ENCODE measurements at regions not wholly inside any gene's neighbourhood (a gene's known extent, or its start where the extent isn't known, plus 50 kb on each side); places are given as distances from the start of the nearest gene placed in this dataset.
A peak's percentile ranks its signal among the peaks of the same experiment; 100 is the strongest.

GRCh38 chr1:30190511-30191153 lies 532.8 kb downstream of the MATN1 start:
- peaks cover 3% of the 10 kb centered on the region for H3K36me3 Mint-ChIP-seq (ENCODE audit: insufficient read depth)
- H3K4me3 Mint-ChIP-seq, result peak overlapping the region; percentile 25 to 69
- H3K27ac Mint-ChIP-seq, result peak overlapping the region; percentile 93
- no peaks in the 10 kb centered on the region for H3K9me3 Mint-ChIP-seq
- H3K27me3 Mint-ChIP-seq, result peaks cover 0 to 5% of the 10 kb centered on the region in 2 donors
- no peak for ATAC-seq (replicated peaks)
- no peak for DNase-seq
- peaks cover 34 to 54% of the 10 kb centered on the region in 2 donors for H3K4me1 Mint-ChIP-seq (ENCODE audit: low read depth in 2 of 2)

GRCh38 chr1:30189818-30190500 lies 533.4 kb downstream of the MATN1 start:
- H3K27me3 Mint-ChIP-seq, result no peaks in the 10 kb centered on the region
- DNase-seq (no peak), ATAC-seq (replicated peaks) (no peak)
- H3K4me1 Mint-ChIP-seq (ENCODE audit: low read depth in 2 of 2), result peaks cover 31 to 51% of the 10 kb centered on the region in 2 donors
- H3K27ac Mint-ChIP-seq, result peak overlapping the region; percentile 93
- peaks cover 3% of the 10 kb centered on the region for H3K36me3 Mint-ChIP-seq (ENCODE audit: insufficient read depth)
- peak overlapping the region in 1 of 2 donors; percentile 69 for H3K4me3 Mint-ChIP-seq
- H3K9me3 Mint-ChIP-seq, result no peaks in the 10 kb centered on the region

- Mint-ChIP-seq H3K9me3 (no peaks in the 10 kb centered on the region), H3K4me1 (ENCODE audit: low read depth in 2 of 2) (peaks cover 28 to 49% of the 10 kb centered on the region in 2 donors), H3K27me3 (no peaks in the 10 kb centered on the region), H3K4me3 (peak overlapping the region in 1 of 2 donors; percentile 2), H3K36me3 (ENCODE audit: insufficient read depth) (peaks cover 3% of the 10 kb centered on the region), H3K27ac (peak overlapping the region; percentile 92 to 93)
- DNase-seq, result no peak
- no peak for ATAC-seq (replicated peaks)
Observed at GRCh38 chr1:30188999-30189398, 534.4 kb downstream of the MATN1 start.

- H3K4me1 Mint-ChIP-seq (ENCODE audit: low read depth in 2 of 2), result peaks cover 28 to 43% of the 10 kb centered on the region in 2 donors
- H3K36me3 Mint-ChIP-seq (ENCODE audit: insufficient read depth), result peaks cover 3% of the 10 kb centered on the region
- H3K9me3 Mint-ChIP-seq, result no peaks in the 10 kb centered on the region
- peak overlapping the region in 1 of 2 donors; percentile 2 for H3K4me3 Mint-ChIP-seq
- DNase-seq (no peak), ATAC-seq (replicated peaks) (no peak)
- no peaks in the 10 kb centered on the region for H3K27me3 Mint-ChIP-seq
- H3K27ac Mint-ChIP-seq, result peak overlapping the region; percentile 92 to 93
Observed at GRCh38 chr1:30188329-30188728, 535.1 kb downstream of the MATN1 start.

GRCh38 chr1:30187413-30188023 lies 535.9 kb downstream of the MATN1 start:
- Mint-ChIP-seq H3K9me3 (no peaks in the 10 kb centered on the region), H3K4me3 (no peak overlapping the region), H3K27me3 (peaks cover 0 to 7% of the 10 kb centered on the region in 2 donors), H3K27ac (no peak overlapping the region), H3K4me1 (ENCODE audit: low read depth in 2 of 2) (peaks cover 23 to 41% of the 10 kb centered on the region in 2 donors), H3K36me3 (ENCODE audit: insufficient read depth) (peaks cover 3% of the 10 kb centered on the region)
- DNase-seq, result no peak
- ATAC-seq (replicated peaks), result no peak

- Mint-ChIP-seq H3K4me3 (no peak overlapping the region), H3K4me1 (ENCODE audit: low read depth in 2 of 2) (peaks cover 22 to 33% of the 10 kb centered on the region in 2 donors), H3K36me3 (ENCODE audit: insufficient read depth) (peaks cover 3% of the 10 kb centered on the region), H3K27ac (no peak overlapping the region), H3K9me3 (no peaks in the 10 kb centered on the region), H3K27me3 (peaks cover 0 to 7% of the 10 kb centered on the region in 2 donors)
- ATAC-seq (replicated peaks) (no peak), DNase-seq (no peak)
Observed at GRCh38 chr1:30186586-30186985, 536.8 kb downstream of the MATN1 start.

GRCh38 chr1:30185809-30186208 lies 537.6 kb downstream of the MATN1 start:
- peaks cover 3% of the 10 kb centered on the region for H3K36me3 Mint-ChIP-seq (ENCODE audit: insufficient read depth)
- H3K27me3 Mint-ChIP-seq, result peaks cover 0 to 7% of the 10 kb centered on the region in 2 donors
- no peaks in the 10 kb centered on the region for H3K9me3 Mint-ChIP-seq
- no peak for ATAC-seq (replicated peaks)
- DNase-seq, result no peak
- H3K4me1 Mint-ChIP-seq (ENCODE audit: low read depth in 2 of 2), result peaks cover 17 to 27% of the 10 kb centered on the region in 2 donors
- no peak overlapping the region for H3K4me3 Mint-ChIP-seq
- no peak overlapping the region for H3K27ac Mint-ChIP-seq

GRCh38 chr1:30185313-30185712 lies 538.1 kb downstream of the MATN1 start:
- Mint-ChIP-seq H3K4me3 (no peak overlapping the region), H3K9me3 (no peaks in the 10 kb centered on the region), H3K27ac (no peak overlapping the region), H3K27me3 (peaks cover 0 to 7% of the 10 kb centered on the region in 2 donors), H3K36me3 (ENCODE audit: insufficient read depth) (peaks cover 3% of the 10 kb centered on the region), H3K4me1 (ENCODE audit: low read depth in 2 of 2) (peaks cover 16 to 24% of the 10 kb centered on the region in 2 donors)
- DNase-seq, result no peak
- no peak for ATAC-seq (replicated peaks)

- Mint-ChIP-seq H3K36me3 (ENCODE audit: insufficient read depth) (peaks cover 3% of the 10 kb centered on the region), H3K4me1 (ENCODE audit: low read depth in 2 of 2) (peaks cover 15 to 21% of the 10 kb centered on the region in 2 donors)
Observed at GRCh38 chr1:30184393-30185141, 538.8 kb downstream of the MATN1 start.

GRCh38 chr1:30183895-30184294 lies 539.5 kb downstream of the MATN1 start:
- H3K9me3 Mint-ChIP-seq, result peaks cover 3 to 8% of the 10 kb centered on the region in 2 donors

More at GRCh38 chr1:30184393-30185141, 538.8 kb downstream of the MATN1 start:
- Mint-ChIP-seq H3K27me3 (peaks cover 0 to 7% of the 10 kb centered on the region in 2 donors), H3K27ac (no peak overlapping the region), H3K9me3 (peaks cover 0 to 2% of the 10 kb centered on the region in 2 donors), H3K4me3 (no peak overlapping the region)
- ATAC-seq (replicated peaks) (no peak), DNase-seq (no peak)

GRCh38 chr1:30183006-30183405 lies 540.4 kb downstream of the MATN1 start:
- H3K9me3 Mint-ChIP-seq, result peaks cover 3 to 8% of the 10 kb centered on the region in 2 donors
- H3K27ac Mint-ChIP-seq, result no peak overlapping the region
- ATAC-seq (replicated peaks) (no peak), DNase-seq (no peak)
- H3K4me1 Mint-ChIP-seq (ENCODE audit: low read depth in 2 of 2), result peaks cover 4 to 8% of the 10 kb centered on the region in 2 donors
- H3K4me3 Mint-ChIP-seq, result no peak overlapping the region
- H3K36me3 Mint-ChIP-seq (ENCODE audit: insufficient read depth), result no peaks in the 10 kb centered on the region
- peaks cover 0 to 16% of the 10 kb centered on the region in 2 donors for H3K27me3 Mint-ChIP-seq

More at GRCh38 chr1:30183895-30184294, 539.5 kb downstream of the MATN1 start:
- Mint-ChIP-seq H3K27ac (no peak overlapping the region), H3K4me3 (no peak overlapping the region), H3K36me3 (ENCODE audit: insufficient read depth) (peaks cover 3% of the 10 kb centered on the region), H3K27me3 (peaks cover 0 to 14% of the 10 kb centered on the region in 2 donors), H3K4me1 (ENCODE audit: low read depth in 2 of 2) (peaks cover 10 to 15% of the 10 kb centered on the region in 2 donors)
- ATAC-seq (replicated peaks), result no peak
- DNase-seq, result no peak

- H3K27me3 Mint-ChIP-seq, result peaks cover 0 to 16% of the 10 kb centered on the region in 2 donors
- H3K27ac Mint-ChIP-seq, result peak overlapping the region in 1 of 2 donors; percentile 41
- H3K4me3 Mint-ChIP-seq, result no peak overlapping the region
- H3K36me3 Mint-ChIP-seq (ENCODE audit: insufficient read depth), result no peaks in the 10 kb centered on the region
- H3K4me1 Mint-ChIP-seq (ENCODE audit: low read depth in 2 of 2), result peaks cover 4 to 8% of the 10 kb centered on the region in 2 donors
- no peak for DNase-seq
- no peak for ATAC-seq (replicated peaks)
- H3K9me3 Mint-ChIP-seq, result peaks cover 3 to 8% of the 10 kb centered on the region in 2 donors
Observed at GRCh38 chr1:30179942-30180543, 543.3 kb downstream of the MATN1 start.

- peaks cover 0 to 17% of the 10 kb centered on the region in 2 donors for H3K27me3 Mint-ChIP-seq
- H3K36me3 Mint-ChIP-seq (ENCODE audit: insufficient read depth), result no peaks in the 10 kb centered on the region
- H3K27ac Mint-ChIP-seq, result no peak overlapping the region
- H3K4me3 Mint-ChIP-seq, result no peak overlapping the region
- H3K4me1 Mint-ChIP-seq (ENCODE audit: low read depth in 2 of 2), result peaks cover 4 to 5% of the 10 kb centered on the region in 2 donors
- no peak for ATAC-seq (replicated peaks)
- DNase-seq, result no peak
- peaks cover 3 to 8% of the 10 kb centered on the region in 2 donors for H3K9me3 Mint-ChIP-seq
Observed at GRCh38 chr1:30176477-30176876, 546.9 kb downstream of the MATN1 start.
